Calu3 (cell line): ENCODE measurements at regions not wholly inside any gene's neighbourhood (a gene's known extent, or its start where the extent isn't known, plus 50 kb on each side); places are given as distances from the start of the nearest gene placed in this dataset.

Experiments used
- BruUV-seq: library from RNA; stranded (reverse); fragments of 400-500 nt; replicated peaks from 2 replicates; lab custom pipeline; 2021; lab: Mats Ljungman, UMichigan
- CTCF ChIA-PET: fragments of 300-600 bp; sonication (Branson Sonifier 250); formaldehyde crosslinking; loops from one replicate; lab custom pipeline; 2022; ENCODE audit warnings: antibody characterized with exemption; lab: Charles Lee
- DNase-seq: peaks from one replicate; pipeline ENCODE4 v3.0.0; 2022
- H3K27ac Mint-ChIP-seq: one replicate; pipeline ENCODE4 v1.8.0; 2022; ENCODE audit warnings: mixed read lengths; ENCODE audit not compliant: unreplicated experiment
- H3K27me3 Mint-ChIP-seq: one replicate; pipeline ENCODE4 v1.8.0; 2022; ENCODE audit warnings: mixed read lengths; ENCODE audit not compliant: unreplicated experiment
- H3K36me3 Mint-ChIP-seq: one replicate; pipeline ENCODE4 v1.8.0; 2022; ENCODE audit warnings: mild to moderate bottlenecking, moderate library complexity, mixed read lengths; ENCODE audit not compliant: insufficient read depth, unreplicated experiment
- H3K4me1 Mint-ChIP-seq: one replicate; pipeline ENCODE4 v1.8.0; 2022; ENCODE audit warnings: mild to moderate bottlenecking, low read depth, mixed read lengths; ENCODE audit not compliant: unreplicated experiment
- H3K4me3 Mint-ChIP-seq: one replicate; pipeline ENCODE4 v1.8.0; 2022; ENCODE audit warnings: mild to moderate bottlenecking, low read depth, moderate library complexity, mixed read lengths; ENCODE audit not compliant: unreplicated experiment
- H3K9me3 Mint-ChIP-seq: one replicate; pipeline ENCODE4 v1.8.0; 2022; ENCODE audit warnings: low read depth, mixed read lengths; ENCODE audit not compliant: unreplicated experiment
- CTCF ChIP-seq: fragments of 200-600 bp; IDR thresholded peaks from one replicate; pipeline ENCODE4 v1.8.0; 2022; ENCODE audit warnings: antibody characterized with exemption; ENCODE audit not compliant: unreplicated experiment
- intact Hi-C: fragments of 100-400 bp; cut with micrococcal nuclease; formaldehyde crosslinking; loops from one replicate; pipeline ENCODE4 v1.10.0; 2022; ENCODE audit not compliant: unreplicated experiment

GRCh38 chr3:3516996-3517395 lies 282.2 kb upstream of the LRRN1 start:
- Mint-ChIP-seq H3K27ac (no peak overlapping the region), H3K36me3 (no peaks in the 10 kb centered on the region), H3K4me1 (no peaks in the 10 kb centered on the region), H3K4me3 (no peak overlapping the region), H3K9me3 (peaks cover 3% of the 10 kb centered on the region), H3K27me3 (no peaks in the 10 kb centered on the region)
- intact Hi-C loops: no loop called here
- no peak for TF ChIP-seq CTCF
- CTCF ChIA-PET: no interaction called here
- no TSS peak for BruUV-seq
- DNase-seq: no peak

- no peak for TF ChIP-seq CTCF
- intact Hi-C loops: no loop called here
- no peak overlapping the region for H3K27ac Mint-ChIP-seq
- no peaks in the 10 kb centered on the region for H3K4me1 Mint-ChIP-seq
- peaks cover 3% of the 10 kb centered on the region for H3K9me3 Mint-ChIP-seq
- BruUV-seq: no TSS peak
- no peak overlapping the region for H3K4me3 Mint-ChIP-seq
- H3K36me3 Mint-ChIP-seq: no peaks in the 10 kb centered on the region
- CTCF ChIA-PET: no interaction called here
- DNase-seq: no peak
- H3K27me3 Mint-ChIP-seq: no peaks in the 10 kb centered on the region
Measured at GRCh38 chr3:3516384-3516783, 282.8 kb upstream of the LRRN1 start.

GRCh38 chr3:3509665-3510064 lies 289.6 kb upstream of the LRRN1 start:
- Mint-ChIP-seq H3K27ac (no peak overlapping the region), H3K27me3 (no peaks in the 10 kb centered on the region), H3K4me3 (no peak overlapping the region), H3K36me3 (no peaks in the 10 kb centered on the region), H3K9me3 (no peaks in the 10 kb centered on the region), H3K4me1 (no peaks in the 10 kb centered on the region)
- no peak for TF ChIP-seq CTCF
- no peak for DNase-seq
- CTCF ChIA-PET: no interaction called here
- no TSS peak for BruUV-seq
- intact Hi-C loops: no loop called here

- H3K27ac Mint-ChIP-seq: no peak overlapping the region
- TF ChIP-seq CTCF: no peak
- no peak for DNase-seq
- H3K36me3 Mint-ChIP-seq: no peaks in the 10 kb centered on the region
- intact Hi-C loops: no loop called here
- BruUV-seq: no TSS peak
- CTCF ChIA-PET: no interaction called here
- peaks cover 8% of the 10 kb centered on the region for H3K9me3 Mint-ChIP-seq
- no peaks in the 10 kb centered on the region for H3K27me3 Mint-ChIP-seq
- H3K4me3 Mint-ChIP-seq: no peak overlapping the region
- H3K4me1 Mint-ChIP-seq: no peaks in the 10 kb centered on the region
Measured at GRCh38 chr3:3504686-3505085, 294.5 kb upstream of the LRRN1 start.
